Lower leg skin (tissue), 3 donors: ENCODE measurements at regions not wholly inside any gene's neighbourhood (a gene's known extent, or its start where the extent isn't known, plus 50 kb on each side); places are given as distances from the start of the nearest gene placed in this dataset.

Source experiments
- POLR2A ChIP-seq, 2 donors: fragments of 450-650 bp; IDR thresholded peaks; one replicate each; pipeline ENCODE4 v1.6.1; 2016 to 2017; ENCODE audit warnings: antibody characterized with exemption in 2 of 2, mild to moderate bottlenecking in 1 of 2, moderate library complexity in 1 of 2
- TF ChIP-seq, protein P1 (sequence below), 3 donors: fragments of 450-650 bp; IDR thresholded peaks; one replicate each; pipeline ENCODE4 v1.5.1; 2016; ENCODE audit warnings: antibody characterized with exemption in 3 of 3, mild to moderate bottlenecking in 3 of 3, moderate library complexity in 2 of 3

DNA sequence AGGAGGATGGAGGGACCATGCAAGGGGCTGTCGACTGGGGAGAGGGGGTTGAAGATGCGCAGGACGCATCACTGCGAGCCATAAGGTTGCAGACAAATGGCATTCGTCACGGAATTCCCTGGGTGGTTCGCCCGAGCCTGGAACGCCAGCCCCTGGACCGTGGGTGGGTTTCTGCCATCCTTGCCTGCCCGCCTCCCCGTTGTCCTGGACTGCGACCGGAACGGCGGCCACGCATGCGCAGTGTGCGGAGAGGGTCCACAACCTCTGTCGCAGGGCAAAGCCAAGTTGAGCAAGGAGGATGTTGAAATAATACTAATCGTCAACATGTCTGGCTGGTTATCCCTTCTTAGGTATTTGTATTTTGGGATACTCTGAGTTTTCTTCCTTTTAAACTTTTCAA is 932.2 kb downstream of the NLGN4Y start:
- TF ChIP-seq POLR2A (IDR thresholded peaks at IDR 0.05) = no peak
- TF ChIP-seq, protein P1, sequence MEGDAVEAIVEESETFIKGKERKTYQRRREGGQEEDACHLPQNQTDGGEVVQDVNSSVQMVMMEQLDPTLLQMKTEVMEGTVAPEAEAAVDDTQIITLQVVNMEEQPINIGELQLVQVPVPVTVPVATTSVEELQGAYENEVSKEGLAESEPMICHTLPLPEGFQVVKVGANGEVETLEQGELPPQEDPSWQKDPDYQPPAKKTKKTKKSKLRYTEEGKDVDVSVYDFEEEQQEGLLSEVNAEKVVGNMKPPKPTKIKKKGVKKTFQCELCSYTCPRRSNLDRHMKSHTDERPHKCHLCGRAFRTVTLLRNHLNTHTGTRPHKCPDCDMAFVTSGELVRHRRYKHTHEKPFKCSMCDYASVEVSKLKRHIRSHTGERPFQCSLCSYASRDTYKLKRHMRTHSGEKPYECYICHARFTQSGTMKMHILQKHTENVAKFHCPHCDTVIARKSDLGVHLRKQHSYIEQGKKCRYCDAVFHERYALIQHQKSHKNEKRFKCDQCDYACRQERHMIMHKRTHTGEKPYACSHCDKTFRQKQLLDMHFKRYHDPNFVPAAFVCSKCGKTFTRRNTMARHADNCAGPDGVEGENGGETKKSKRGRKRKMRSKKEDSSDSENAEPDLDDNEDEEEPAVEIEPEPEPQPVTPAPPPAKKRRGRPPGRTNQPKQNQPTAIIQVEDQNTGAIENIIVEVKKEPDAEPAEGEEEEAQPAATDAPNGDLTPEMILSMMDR (IDR thresholded peaks at IDR 0.05) = no peak
